ENCODE measurements at regions not wholly inside any gene's neighbourhood (a gene's known extent, or its start where the extent isn't known, plus 50 kb on each side); places are given as distances from the start of the nearest gene placed in this dataset.

DNA sequence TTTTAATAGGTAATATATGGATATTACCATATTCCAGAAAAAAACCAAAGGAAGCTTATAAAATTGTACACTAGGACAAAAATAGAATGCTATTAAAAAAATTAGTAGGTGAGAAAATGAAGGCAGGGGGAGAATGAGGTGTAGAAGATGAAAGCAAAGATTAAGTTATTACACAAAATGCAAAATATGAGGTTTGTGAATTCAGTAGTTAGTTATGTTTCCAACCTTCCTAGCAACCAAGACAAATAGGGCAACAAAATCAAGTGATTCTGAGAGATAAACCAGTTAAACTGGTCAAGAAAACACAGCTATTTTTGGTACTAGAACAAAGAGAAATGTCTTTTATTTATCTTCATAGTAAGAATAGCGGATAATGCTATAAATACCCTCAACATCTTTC, 300.0 kb upstream of the RASGEF1B start:
- DNase-seq: no peak

DNA sequence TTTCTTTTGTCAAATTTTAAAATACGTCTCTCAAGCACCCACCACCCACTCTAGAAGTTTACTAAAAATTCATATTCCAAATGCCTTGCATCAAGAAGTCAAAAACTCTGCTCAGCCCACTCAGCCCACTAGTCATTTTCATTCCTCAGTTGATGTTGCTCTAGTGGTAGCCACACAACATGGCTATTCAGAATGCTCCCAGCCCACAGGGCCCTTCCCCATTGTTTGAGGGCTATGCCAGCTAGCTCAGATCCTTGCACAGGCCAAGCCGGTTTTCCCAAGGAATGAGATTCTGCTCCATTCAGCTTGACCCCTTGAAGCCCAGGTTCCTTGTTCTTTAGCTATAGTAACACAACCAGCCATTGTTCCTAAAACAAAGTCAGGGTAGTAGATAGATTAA, 297.5 kb upstream of the RASGEF1B start:
- DNase-seq: no peak

DNA sequence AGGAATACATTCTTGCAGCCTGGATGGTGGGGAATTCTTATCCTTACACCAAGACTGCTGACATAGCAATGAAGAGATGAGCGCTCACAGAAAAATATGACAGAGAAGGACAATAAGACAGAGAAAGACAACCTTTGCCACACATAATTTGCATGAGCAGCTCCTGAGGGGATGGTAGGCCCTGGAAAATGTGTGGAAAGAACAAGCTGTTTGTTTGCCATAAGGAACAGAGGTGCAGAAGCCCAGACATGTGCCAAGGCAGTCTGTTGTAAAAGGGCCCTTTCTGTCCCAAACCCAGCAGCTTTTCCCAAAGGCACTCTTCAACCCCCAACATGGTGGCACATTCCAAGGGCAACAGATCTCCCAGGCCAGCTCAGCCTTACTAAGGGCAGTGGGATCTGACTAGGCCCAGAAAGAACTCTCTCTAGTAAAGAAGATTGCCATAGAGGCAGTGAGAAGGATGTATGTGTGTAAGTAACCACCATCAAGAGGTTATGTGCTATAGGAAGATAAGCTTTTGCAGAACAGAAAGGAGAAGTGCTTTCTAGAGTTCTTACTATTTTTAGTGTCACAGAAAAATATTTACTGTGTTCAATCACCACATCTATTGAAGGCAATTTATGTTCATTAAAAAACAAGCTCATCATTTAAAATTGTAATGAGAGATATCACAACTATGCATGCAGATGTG, 287.0 kb upstream of the RASGEF1B start:
- no peak for DNase-seq

DNA sequence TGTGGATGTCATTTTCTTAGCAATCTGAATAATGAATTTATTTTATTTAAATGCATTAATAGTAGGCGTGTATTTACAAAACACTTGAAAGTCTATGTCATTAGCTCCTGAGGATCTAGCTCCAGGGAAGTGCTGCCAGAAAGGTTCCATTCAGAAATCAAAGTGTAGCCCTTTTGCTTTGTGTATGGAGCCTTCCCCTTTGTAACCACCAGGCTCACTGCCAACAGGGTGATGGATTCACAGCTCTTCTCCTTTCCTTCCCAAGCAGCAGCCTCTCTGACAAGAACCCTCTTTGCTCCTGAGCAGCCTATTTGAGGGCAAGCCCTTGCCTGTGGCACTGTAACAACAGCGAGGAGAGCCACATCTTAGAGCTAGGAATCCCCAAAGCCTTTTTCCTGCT, 286.0 kb upstream of the RASGEF1B start:
- DNase-seq: no peak

DNA sequence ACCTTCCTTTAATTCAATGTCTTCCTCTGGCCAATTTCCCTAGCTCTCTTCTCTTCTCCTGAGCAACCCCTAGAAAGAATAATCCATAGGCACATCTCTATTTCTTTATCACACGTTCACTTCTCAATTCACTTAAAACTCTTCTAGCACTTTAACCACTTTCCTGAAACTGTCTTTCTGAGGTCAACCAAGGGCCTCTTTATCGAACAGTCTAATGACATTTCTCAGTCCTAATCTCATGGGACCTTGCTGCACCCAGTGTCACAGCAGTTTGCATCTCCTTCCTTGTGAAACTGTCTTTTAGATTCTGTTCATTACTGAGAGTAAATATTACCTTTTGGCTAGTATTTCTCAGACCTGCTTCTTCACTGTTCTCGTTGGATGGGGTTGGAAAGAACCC, 285.3 kb upstream of the RASGEF1B start:
- DNase-seq: no peak

DNA sequence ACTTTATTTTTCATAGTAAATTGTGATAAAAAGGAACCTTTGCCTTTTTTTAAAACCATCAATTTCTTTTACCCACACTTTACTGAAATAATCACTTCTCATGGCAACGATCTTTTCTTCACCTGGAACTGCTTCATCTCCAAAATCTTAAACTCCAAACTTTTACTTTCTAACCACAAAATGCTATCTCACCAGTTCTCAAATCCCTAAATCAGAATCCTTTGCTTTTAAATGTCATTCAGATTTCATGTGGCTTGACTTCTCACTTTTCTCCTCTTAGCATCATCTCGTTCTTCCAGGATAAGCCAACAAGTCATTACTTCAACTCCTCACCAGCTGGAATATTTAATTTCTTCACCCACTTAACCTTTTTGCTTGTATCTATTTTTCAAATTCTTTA, 284.3 kb upstream of the RASGEF1B start:
- no peak for DNase-seq

DNA sequence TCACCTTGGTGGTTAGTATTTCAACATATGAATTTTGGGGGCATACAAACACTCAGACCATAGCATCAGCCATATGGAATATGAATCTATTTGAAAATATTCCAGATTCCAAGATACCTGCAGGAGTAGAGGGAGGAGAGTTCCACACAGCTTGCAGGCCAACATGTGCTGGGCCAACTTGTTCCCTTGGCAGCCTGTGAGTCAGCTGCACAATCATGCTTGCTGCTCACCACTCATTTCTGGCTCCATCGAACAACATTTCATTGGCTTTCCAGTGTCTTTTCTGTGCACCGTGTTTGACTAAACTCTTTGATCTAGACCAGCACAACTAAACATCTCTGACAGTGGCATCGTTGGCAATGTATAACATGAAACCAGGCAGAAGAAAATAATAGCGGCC, 282.5 kb upstream of the RASGEF1B start:
- no peak for DNase-seq

DNA sequence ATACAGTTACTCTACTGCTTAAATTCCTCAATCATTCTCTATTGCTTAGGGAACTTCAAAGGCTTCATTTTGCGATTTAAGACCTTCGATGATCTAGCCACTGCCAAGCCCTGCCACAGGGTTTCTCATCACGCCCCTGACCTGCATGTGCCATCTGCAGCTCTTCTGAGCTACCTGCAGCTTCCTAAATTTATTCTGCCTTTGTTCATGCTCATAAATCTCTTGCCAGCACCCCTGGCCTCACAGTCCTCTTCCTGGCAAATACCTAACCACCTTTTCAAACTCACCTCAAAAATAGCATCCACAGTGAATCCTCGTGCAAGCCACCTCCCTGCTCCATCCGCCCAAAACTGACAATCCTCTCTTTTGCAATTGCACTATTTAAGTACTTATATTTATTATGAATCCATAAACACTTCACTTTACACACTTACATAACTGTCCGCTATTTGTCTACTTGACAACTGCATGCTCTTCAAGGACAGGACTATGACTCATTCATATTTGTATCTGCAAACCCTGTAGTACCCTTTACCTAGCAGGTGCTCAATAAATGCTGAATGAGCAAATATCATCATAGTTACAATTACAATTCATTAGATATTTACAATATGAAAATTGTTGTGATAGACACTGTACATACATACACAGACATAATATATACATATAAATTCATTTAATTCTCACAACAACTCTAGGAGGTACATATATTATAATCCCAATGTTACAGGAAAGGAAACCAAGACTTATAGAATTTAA, 280.0 kb upstream of the RASGEF1B start:
- no peak for DNase-seq

DNA sequence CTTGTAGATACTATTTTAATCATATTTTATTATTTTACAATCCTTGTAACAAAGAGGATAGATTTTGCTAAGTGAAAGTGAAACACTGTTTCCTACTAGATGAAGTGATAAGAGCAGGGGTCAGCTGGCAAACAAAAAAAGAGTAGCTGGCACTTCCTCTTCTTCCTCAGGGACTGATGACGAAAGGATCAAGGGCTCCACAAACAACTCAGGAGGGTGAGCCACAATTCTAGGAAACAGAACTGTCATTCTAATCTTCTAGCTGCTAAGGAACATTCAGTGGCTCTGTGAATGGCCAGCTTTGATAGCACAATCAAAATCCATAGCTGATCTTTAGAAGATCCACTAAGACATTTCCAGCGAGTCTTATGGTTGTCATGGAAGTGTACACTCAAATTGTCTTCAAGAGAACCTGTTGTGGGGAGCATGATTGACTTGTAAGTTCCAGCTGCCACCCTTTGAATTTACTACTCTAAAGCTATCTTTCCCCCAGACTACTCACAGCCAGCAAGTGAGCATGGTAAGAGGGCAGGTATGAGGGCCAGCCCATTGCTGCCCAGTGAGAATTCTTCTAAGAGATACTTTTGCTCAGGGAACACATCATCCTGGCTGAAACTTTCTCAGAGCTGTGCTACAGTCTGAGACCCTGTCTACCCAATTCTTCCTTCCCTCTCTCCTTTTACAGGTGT, 275.7 kb upstream of the RASGEF1B start:
- DNase-seq: no peak

DNA sequence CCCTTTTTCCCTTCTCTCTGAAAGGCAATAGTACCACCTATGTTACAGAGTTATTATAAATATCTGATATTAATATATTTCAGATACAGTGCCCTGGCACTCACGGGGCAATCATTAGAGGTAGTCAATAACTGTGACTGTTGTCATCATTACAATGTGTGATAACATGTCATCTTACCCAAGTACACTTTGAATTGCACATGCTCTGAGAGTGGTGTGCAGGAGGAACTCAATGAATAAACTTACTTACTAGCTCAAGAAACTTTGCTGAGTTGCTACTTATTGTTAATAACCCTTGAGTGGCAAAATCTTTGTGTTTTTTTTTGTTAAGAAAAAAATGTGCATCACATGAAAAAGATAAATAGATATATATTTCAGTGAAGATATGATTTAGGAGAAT, 275.1 kb upstream of the RASGEF1B start:
- DNase-seq: no peak

DNA sequence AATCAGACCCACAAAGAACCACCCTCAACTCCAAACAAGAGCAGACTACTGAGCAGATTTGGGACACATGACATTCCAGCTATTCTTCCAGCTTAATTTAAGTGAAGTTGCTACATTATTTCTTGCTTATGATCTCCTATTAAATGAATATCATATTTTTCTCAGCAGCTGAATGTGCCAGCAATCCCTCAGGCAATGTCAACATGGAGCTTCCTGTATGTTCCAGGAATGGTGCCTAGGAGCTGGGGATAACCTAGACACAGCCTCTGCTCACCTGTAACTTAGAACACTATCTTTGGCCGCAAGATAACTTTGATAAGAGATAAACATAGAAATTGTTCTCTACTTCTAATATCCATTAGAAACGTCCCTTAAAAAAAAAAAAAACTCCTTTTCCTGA, 274.4 kb upstream of the RASGEF1B start:
- no peak for DNase-seq

DNA sequence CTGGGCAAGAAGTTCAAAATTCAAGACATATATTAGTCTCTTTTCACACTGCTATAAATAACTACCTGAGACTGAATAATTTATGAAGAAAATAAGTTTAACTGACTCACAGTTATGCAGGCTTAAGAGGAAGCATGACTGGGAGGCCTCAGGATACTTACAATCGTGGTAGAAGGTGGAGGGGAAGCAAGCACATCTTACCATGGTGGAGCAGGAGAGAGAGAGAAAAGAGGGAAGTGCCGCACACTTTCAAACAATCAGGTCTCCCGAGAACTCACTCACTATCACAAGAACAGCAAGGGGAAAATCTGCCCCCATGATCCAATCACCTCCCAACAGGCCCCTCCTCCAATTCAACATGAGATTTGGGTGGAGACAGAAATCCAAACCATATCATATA, 273.3 kb upstream of the RASGEF1B start:
- no peak for DNase-seq

DNA sequence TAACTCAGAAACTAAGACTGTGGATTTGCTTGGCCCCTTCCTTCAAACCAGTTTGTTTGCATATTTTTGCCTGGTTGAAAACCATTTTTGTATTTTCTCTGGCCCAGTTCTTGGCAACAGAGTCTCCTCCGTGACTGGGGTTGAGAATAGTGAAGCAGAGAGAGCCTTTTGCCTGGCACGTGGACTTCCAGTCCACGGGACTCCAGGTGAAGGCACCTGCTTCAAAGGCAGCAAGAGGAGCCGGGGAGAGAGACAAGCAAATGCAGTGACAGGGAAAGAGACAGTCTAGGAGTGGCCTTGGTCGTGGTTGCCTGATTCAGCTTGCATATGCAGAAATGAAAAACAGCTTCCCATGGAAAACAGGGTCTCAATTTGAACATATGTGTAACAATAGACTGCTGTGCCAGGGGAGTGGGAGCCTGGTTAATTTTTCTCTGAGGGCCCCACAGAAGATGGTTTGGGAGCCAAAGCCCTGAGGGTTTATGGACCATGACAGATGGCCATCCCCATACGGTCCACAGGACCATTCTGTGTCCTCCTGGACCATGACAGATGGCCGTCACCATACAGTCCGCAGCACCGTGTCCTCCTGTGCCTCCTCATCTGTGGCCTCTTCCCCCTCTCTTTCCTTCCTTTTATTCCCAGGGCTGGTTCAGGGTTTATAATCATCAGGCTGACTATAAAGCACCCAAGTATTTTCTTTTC, 272.2 kb upstream of the RASGEF1B start:
- DNase-seq: no peak

DNA sequence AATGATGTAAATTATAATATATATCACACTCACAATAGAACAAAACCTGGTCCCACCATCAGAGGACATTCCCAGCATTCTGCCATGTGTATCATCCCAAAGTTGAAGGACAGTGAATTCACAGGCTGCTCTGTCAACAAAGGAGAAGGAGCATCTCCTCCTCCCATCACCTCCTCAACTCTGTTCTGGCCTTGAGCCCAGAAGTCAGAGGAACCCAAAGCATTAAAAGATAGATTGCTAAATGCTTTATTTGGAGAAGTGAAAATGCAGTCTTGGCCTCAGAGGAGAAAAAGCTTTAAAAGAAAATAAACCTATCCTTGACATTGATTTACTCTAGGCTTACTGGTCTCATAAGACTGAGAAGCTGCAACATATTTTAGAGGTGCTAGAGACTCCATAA, 268.8 kb upstream of the RASGEF1B start:
- DNase-seq: no peak

DNA sequence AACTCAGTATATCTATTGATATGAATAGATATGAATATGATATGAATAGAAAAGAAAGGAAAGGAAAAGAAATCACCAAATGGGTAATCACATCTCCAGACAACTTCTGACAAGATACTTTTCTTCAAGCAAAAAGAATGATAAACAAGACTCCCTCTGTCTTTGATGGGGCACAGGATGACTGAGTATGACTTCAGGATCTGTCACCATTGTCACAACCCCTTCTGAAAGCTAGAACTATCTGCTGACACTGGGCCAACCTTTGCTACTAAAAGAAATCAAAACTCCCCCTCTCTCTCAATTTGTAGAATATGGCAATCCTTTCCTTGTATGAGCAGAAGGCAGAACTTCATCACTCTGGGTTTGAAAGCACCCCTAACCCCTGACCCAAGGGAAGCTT, 267.2 kb upstream of the RASGEF1B start:
- DNase-seq: no peak

DNA sequence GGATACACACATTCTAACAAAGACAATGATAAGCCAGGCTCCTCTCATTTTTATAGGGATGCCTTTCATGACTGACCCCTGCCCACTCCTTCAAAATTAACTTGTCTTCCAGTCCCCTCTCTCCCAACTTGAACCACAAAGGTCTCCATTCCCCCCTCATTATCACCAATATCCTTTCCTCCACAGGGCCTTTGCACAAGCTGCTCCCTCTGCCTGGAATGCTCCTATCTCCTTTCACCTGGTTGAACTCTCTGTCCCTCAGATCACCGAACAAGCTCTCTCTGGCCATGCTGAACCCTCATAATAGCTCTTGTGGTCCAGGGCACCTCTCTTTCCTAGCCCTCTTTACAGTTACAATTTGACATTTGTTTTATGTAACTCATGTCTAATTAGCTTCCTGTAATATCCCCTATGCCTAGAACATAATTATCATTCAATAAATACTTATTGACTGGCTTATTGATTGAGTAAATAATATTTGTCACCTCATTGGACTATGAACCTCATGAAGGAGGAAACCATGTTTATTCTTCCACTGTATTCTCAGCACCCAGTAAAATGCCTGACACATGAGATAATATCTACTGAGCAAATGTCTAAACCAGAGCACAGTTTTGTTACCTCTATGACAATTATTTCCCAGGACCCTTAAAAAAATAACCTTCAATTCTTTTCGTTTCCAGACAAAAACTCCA, 266.3 kb upstream of the RASGEF1B start:
- no peak for DNase-seq

DNA sequence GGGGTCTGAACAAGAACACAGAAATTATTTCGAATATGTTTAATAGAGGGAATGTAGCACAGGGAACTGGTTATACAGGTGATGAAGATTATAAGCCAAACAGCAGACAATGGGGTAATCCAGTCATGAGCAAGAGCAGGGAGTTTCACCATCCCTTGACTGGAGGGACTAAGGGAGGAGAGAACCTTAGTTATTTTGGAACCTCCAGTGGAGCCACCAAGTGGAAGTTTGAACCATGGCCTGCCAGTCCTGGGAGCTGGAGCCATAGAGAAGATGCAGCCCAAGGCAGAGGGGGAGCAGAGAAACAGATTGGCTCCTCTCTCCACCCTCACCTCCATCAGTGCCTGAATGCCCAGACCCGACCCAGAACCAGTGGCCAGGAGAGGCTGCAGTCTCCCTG, 264.6 kb upstream of the RASGEF1B start:
- no peak for DNase-seq

DNA sequence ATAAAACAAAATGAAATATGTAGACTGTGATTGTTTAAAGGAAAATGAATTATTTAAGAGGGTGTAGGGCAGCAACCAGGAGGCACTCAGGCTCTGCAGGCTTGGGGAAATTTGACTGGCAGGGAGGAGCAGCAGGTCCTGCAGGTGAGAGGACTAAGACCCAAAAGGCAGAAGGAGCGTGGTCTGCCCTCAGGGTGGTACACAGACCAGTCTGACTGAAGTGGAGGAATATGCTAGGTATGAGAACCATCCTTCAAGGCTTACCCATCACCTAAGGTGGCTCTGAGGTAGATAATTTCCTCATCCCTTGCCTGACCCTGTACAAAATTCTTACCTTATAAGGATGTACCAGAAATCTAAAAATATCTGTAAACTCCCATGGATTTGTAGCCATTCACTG, 261.3 kb upstream of the RASGEF1B start:
- no peak for DNase-seq

DNA sequence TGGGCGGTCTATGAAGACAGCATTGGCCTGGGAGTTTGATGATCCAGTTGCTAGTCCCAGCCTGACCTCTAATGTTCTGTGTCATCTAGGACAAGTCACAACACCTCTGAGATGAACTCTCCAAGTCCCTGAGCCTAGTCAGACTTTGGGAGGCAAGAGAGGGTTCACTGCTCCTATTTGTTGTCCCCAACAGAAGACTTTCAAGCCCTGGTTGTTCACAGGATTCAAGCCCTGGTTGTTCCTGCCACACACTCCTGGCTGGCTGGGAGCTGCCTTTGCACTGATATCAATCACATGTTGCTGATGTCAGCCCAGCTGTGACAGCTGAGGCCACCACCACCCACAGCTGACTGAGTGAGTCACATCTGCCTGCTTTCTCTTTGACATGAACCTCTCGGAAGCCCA, 253.2 kb upstream of the RASGEF1B start:
- no peak for DNase-seq

DNA sequence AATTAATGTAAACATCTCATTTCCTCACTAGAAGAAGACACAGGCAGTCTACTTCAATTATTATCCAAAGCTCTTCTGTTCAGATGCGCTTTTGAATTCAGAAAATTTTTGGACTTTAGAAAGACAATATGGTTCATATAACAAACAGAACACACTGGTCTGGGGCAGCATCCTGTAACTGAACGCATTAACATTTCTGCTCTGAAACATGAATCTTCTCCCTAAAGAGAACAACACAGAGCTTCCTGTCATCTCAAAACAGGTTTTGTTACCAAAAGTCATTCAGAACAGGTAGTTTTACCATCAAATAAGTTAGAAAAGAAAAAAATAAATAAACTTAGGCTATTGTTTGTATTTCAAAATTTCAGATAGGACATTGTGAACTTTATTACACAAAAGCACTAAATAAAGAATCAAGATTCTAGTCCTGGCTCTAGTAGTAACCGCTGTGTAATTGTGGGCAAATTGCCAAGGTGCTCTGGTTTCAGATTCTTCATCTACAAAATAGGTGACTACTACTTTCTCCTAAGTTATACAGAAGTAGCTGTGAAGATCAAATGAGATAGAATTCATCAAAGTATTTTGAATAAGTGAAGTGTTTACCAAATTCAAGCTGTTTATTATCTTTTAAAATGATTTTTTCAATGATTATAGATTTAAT, 252.3 kb upstream of the RASGEF1B start:
- no peak for DNase-seq

DNA sequence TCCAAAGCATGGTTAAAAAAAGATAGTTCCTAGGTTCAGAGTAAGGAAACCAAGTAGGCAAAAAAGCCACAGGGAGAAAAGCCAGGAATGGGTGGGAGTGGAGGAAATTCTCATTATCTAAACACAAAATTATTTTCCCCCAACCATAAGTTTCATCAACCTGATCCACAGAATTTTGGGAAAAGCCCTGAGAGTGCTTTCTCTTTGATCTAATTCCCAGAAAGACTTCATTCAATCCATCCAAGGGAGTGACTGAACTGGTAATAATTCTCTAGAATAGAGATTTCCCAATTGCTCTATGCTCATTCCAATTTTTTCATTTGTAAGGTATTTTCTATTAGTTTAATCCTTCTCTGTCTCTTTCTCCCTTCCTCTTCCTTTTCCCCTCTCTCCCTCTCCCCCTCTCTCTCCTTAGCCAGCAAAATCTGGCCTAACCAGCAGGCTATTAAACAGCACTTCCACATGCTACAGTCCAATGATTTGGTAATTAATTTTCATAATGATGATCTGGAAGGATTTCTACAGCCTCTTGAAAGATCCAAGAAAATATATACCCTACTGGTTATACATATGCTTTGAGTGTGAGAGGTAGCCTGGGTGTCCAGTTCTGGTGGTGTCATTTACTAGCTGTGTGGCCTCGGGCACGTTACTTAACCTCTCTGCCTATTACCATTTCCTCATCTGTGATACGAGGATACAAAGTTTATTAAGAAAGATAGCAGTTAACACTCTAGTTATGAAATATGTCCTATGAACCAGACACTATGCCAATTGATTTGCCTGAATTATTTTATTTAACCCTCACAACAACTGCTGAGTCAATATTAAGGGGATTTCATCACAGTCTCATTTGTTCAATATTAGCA, 251.5 kb upstream of the RASGEF1B start:
- no peak for DNase-seq

Data from left kidney (tissue), 1 donor.